ENCODE measurements at regions not wholly inside any gene's neighbourhood (a gene's known extent, or its start where the extent isn't known, plus 50 kb on each side); places are given as distances from the start of the nearest gene placed in this dataset.

DNA sequence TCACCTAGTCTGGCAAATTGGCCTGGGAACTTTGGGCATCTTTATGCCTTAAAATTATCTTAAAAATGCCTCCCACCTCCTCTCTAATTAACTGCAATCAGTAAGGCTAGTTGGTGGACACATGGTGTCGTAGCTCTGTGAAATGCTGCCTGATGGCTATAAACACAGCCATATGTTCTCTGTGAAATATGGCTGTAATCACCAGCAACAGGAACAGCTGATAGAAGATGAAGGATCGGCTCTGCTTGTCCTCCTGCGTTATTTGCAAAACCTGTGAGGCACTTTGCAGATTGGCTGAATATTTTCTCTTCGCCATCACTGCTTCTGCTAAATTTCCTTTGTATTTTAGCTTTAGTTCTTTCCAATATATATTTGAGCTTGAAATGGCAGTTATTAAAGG, 419.6 kb downstream of the RWDD3 start:
- CTCF ChIA-PET (ENCODE audit: low intra/inter-chr PET ratio) = no interaction called here
- Histone ChIP-seq H3K27me3 (ENCODE audit: control insufficient read depth in 2 of 2, insufficient read depth in 2 of 2, low read length in 2 of 2) (no peaks in the 10 kb centered on the region), H3K4me2 (ENCODE audit: insufficient read depth, low read length) (no peak overlapping the region), H3K9me1 (ENCODE audit: control insufficient read depth, insufficient read depth, low read length) (no peaks in the 10 kb centered on the region), H3K79me2 (ENCODE audit: control insufficient read depth, insufficient read depth, low read length) (no peaks in the 10 kb centered on the region), H3K9ac (ENCODE audit: insufficient read depth in 1 of 2, low read depth in 2 of 2, low read length in 2 of 2) (no peak overlapping the region), H4K20me1 (replicated peaks; ENCODE audit: control insufficient read depth, insufficient read depth, low read length) (no peaks in the 10 kb centered on the region), H3K4me1 (replicated peaks in 1 of 2; ENCODE audit: control insufficient read depth in 2 of 2, insufficient read depth in 2 of 2, low read length in 2 of 2) (no peaks in the 10 kb centered on the region), H3K4me3 (no peak overlapping the region), H2AFZ (ENCODE audit: low read depth, low read length) (no peak overlapping the region), H3K36me3 (ENCODE audit: control insufficient read depth, insufficient read depth, low read length) (no peaks in the 10 kb centered on the region), H3K27ac (ENCODE audit: extremely low read depth, low read depth, low read length) (no peak overlapping the region), H3K9me3 (replicated peaks; ENCODE audit: control insufficient read depth, insufficient read depth, low read depth, low read length) (no peaks in the 10 kb centered on the region)
- POLR2A ChIA-PET = no interaction called here
- BruUV-seq (replicated peaks) = no TSS peak
- intact Hi-C loops (cut with micrococcal nuclease) = no loop called here
- TF ChIP-seq ZNF217 (CRISPR knock-in tag; IDR thresholded peaks at IDR 0.05) = no peak
- no peak for TF ChIP-seq ILK (tag; IDR thresholded peaks at IDR 0.05; ENCODE audit: borderline replicate concordance, low read depth)
- TF ChIP-seq ZNF274 (IDR thresholded peaks at IDR 0.05; ENCODE audit: borderline replicate concordance, low read depth, low read length) = no peak
- no peak for TF ChIP-seq EP400 (IDR thresholded peaks at IDR 0.05)
- no peak for TF ChIP-seq NCOA4 (IDR thresholded peaks at IDR 0.05; ENCODE audit: partially characterized antibody)
- no peak for TF ChIP-seq SMARCA4 (IDR thresholded peaks at IDR 0.05)
- TF ChIP-seq FOXP4 (CRISPR knock-in tag; IDR thresholded peaks at IDR 0.05; ENCODE audit: borderline replicate concordance) = no peak
- TF ChIP-seq CHD4 (IDR thresholded peaks at IDR 0.05; ENCODE audit: insufficient read depth, insufficient replicate concordance, low read depth, low read length, poor library complexity, severe bottlenecking) = no peak
- DNase-seq (ENCODE audit: extremely low read depth in 1 of 4, low spot score in 3 of 4) (no peak), FAIRE-seq (no peak), ATAC-seq (no peak)
- WGBS (ENCODE audit: insufficient coverage, low coverage, missing lambda C conversion rate) = 0% methylated on average over 4 of the region's 4 CpGs
- in situ Hi-C loops (cut with MboI) = no loop called here
